ENCODE measurements at regions not wholly inside any gene's neighbourhood (a gene's known extent, or its start where the extent isn't known, plus 50 kb on each side); places are given as distances from the start of the nearest gene placed in this dataset.
A peak's percentile ranks its signal among the peaks of the same experiment; 100 is the strongest.

DNA sequence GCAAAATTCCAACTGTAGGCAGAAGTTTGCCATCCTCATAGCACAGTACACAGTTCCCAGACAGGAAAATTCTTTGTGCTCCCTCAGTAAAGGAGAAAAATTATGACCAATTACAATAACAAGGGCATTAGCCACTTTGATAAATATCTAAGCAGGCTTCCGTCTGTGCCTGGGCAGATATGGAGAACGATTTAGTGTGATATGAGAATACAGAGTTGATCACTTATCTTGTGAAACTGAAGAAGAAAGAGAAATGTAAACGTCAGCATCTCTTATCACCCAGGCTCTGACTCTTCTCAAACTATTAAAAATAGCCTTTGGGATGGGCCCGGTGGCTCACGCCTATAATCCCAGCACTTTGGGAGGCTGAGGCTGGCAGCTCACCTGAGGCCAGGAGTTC lies 54.5 kb upstream of the TIAM1 start:
- Histone ChIP-seq H3K79me2 (no peaks in the 10 kb centered on the region), H3K4me1 (ENCODE audit: insufficient read depth) (peaks cover 5% of the 10 kb centered on the region), H3K27me3 (no peaks in the 10 kb centered on the region), H4K20me1 (ENCODE audit: insufficient read depth, poor library complexity, severe bottlenecking) (no peaks in the 10 kb centered on the region), H3K27ac (no peak overlapping the region), H2AFZ (no peak overlapping the region), H3K4me2 (no peak overlapping the region), H3K9me2 (replicated peaks; ENCODE audit: insufficient read depth) (no peaks in the 10 kb centered on the region), H3K4me3 (no peak overlapping the region), H3K9me3 (ENCODE audit: low read depth) (no peaks in the 10 kb centered on the region), H3K36me3 (replicated peaks; ENCODE audit: insufficient read depth, low read depth) (no peaks in the 10 kb centered on the region)
- no peak for DNase-seq (ENCODE audit: low spot score)
- no peak for TF ChIP-seq EZH2 (IDR thresholded peaks at IDR 0.05; ENCODE audit: borderline replicate concordance)
- no peak for TF ChIP-seq EZH2phosphoT487 (IDR thresholded peaks at IDR 0.05; ENCODE audit: low read depth, severe bottlenecking, unreplicated experiment)
- TF ChIP-seq, protein P1, sequence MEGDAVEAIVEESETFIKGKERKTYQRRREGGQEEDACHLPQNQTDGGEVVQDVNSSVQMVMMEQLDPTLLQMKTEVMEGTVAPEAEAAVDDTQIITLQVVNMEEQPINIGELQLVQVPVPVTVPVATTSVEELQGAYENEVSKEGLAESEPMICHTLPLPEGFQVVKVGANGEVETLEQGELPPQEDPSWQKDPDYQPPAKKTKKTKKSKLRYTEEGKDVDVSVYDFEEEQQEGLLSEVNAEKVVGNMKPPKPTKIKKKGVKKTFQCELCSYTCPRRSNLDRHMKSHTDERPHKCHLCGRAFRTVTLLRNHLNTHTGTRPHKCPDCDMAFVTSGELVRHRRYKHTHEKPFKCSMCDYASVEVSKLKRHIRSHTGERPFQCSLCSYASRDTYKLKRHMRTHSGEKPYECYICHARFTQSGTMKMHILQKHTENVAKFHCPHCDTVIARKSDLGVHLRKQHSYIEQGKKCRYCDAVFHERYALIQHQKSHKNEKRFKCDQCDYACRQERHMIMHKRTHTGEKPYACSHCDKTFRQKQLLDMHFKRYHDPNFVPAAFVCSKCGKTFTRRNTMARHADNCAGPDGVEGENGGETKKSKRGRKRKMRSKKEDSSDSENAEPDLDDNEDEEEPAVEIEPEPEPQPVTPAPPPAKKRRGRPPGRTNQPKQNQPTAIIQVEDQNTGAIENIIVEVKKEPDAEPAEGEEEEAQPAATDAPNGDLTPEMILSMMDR (IDR thresholded peaks at IDR 0.05; ENCODE audit: poor library complexity), result no peak
- 57% methylated on average over 5 of the region's 5 CpGs for WGBS (ENCODE audit: low lambda C conversion rate, missing lambda C conversion rate)

DNA sequence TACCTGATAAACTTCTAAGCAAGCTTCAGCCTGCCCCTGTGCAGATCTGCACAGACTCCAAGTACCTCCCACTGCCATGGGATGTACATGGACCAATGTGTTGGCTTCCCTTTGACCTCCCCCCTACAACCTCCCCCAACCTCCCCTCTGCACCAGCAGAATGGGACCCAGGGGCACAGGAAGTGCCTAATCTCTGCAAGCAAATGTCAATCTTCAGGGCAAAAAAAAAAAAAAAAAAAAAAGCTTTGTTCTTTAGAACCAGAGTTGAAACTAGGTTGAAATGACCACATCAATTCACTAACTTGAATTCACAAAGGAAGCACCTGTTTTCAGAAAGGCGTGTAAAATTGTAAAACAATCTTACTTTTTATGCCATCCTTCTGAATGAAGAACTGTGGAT lies 53.9 kb upstream of the TIAM1 start:
- Histone ChIP-seq H3K9me2 (replicated peaks; ENCODE audit: insufficient read depth) (no peaks in the 10 kb centered on the region), H3K4me2 (peak overlapping the region; percentile 6), H3K4me1 (ENCODE audit: insufficient read depth) (peaks cover 9% of the 10 kb centered on the region), H2AFZ (no peak overlapping the region), H4K20me1 (ENCODE audit: insufficient read depth, poor library complexity, severe bottlenecking) (no peaks in the 10 kb centered on the region), H3K9me3 (ENCODE audit: low read depth) (no peaks in the 10 kb centered on the region), H3K27me3 (no peaks in the 10 kb centered on the region), H3K4me3 (no peak overlapping the region), H3K27ac (peak overlapping the region; percentile 21), H3K36me3 (replicated peaks; ENCODE audit: insufficient read depth, low read depth) (no peaks in the 10 kb centered on the region), H3K79me2 (no peaks in the 10 kb centered on the region)
- no peak for DNase-seq (ENCODE audit: low spot score)
- no peak for TF ChIP-seq EZH2phosphoT487 (IDR thresholded peaks at IDR 0.05; ENCODE audit: low read depth, severe bottlenecking, unreplicated experiment)
- 67% methylated on average over 1 of the region's 1 CpG for WGBS (ENCODE audit: low lambda C conversion rate, missing lambda C conversion rate)

DNA sequence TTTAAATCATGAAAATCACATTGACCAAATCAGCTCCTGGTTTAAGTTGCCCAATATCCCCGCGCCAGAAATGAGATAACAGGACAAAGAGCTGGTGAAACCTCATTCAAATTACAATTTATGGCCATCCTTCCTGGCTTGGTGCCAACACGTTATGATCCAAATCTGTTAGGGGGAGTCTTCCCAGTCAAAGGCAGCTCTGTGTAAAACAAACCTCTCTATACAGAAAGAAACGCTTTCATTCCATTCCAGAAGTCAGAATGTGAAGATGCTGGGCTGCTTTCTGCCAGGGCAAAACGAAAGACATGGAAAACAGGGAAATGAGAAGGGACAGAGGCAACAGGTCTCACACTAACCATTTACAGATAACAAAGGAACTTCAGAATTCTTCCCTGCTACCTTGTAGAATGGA lies 53.5 kb upstream of the TIAM1 start:
- H3K9me2 ChIP-seq (replicated peaks; ENCODE audit: insufficient read depth), result no peaks in the 10 kb centered on the region
- H3K4me1 ChIP-seq (ENCODE audit: insufficient read depth), result peaks cover 11% of the 10 kb centered on the region
- H3K4me3 ChIP-seq, result no peak overlapping the region
- no peaks in the 10 kb centered on the region for H3K9me3 ChIP-seq (ENCODE audit: low read depth)
- H2AFZ ChIP-seq, result no peak overlapping the region
- peak overlapping the region; percentile 6 for H3K4me2 ChIP-seq
- DNase-seq (ENCODE audit: low spot score), result peak; percentile 26
- WGBS (ENCODE audit: low lambda C conversion rate, missing lambda C conversion rate), result 38% methylated on average over 5 of the region's 5 CpGs
- no peaks in the 10 kb centered on the region for H3K27me3 ChIP-seq
- TF ChIP-seq EZH2phosphoT487 (IDR thresholded peaks at IDR 0.05; ENCODE audit: low read depth, severe bottlenecking, unreplicated experiment) (no peak), EZH2 (IDR thresholded peaks at IDR 0.05; ENCODE audit: borderline replicate concordance) (no peak)
- TF ChIP-seq, protein P1 (IDR thresholded peaks at IDR 0.05; ENCODE audit: poor library complexity), result no peak
- H3K27ac ChIP-seq, result peak overlapping the region; percentile 21
- no peaks in the 10 kb centered on the region for H3K79me2 ChIP-seq
- no peaks in the 10 kb centered on the region for H4K20me1 ChIP-seq (ENCODE audit: insufficient read depth, poor library complexity, severe bottlenecking)
- no peaks in the 10 kb centered on the region for H3K36me3 ChIP-seq (replicated peaks; ENCODE audit: insufficient read depth, low read depth)

DNA sequence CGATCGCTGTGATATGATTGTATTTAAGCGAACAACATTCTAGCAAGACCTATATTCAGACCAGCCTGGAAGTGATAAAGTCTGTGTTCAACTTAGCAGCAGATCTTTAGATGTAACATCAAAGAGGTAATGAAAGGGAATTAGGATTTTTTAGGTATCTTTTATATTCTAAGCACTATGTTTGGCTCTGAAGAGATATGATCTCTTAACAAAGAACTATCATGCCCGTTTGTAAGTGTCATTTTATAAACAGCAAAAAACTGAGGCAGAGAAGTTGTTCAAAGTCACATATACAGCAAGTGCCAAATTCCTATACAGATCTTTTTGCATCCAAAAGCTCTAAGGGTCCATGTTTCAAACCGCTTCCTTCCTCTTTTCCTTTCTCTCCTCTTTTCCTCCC lies 53.0 kb upstream of the TIAM1 start:
- no peak overlapping the region for H2AFZ ChIP-seq
- H3K9me3 ChIP-seq (ENCODE audit: low read depth), result no peaks in the 10 kb centered on the region
- peaks cover 11% of the 10 kb centered on the region for H3K4me1 ChIP-seq (ENCODE audit: insufficient read depth)
- 87% methylated on average over 5 of the region's 5 CpGs for WGBS (ENCODE audit: low lambda C conversion rate, missing lambda C conversion rate)
- H3K4me2 ChIP-seq, result no peak overlapping the region
- H4K20me1 ChIP-seq (ENCODE audit: insufficient read depth, poor library complexity, severe bottlenecking), result no peaks in the 10 kb centered on the region
- no peaks in the 10 kb centered on the region for H3K79me2 ChIP-seq
- TF ChIP-seq EZH2 (IDR thresholded peaks at IDR 0.05; ENCODE audit: borderline replicate concordance), result no peak
- TF ChIP-seq, protein P1 (IDR thresholded peaks at IDR 0.05; ENCODE audit: poor library complexity), result no peak
- no peak for TF ChIP-seq EZH2phosphoT487 (IDR thresholded peaks at IDR 0.05; ENCODE audit: low read depth, severe bottlenecking, unreplicated experiment)
- no peak overlapping the region for H3K4me3 ChIP-seq
- H3K9me2 ChIP-seq (replicated peaks; ENCODE audit: insufficient read depth), result no peaks in the 10 kb centered on the region
- no peaks in the 10 kb centered on the region for H3K27me3 ChIP-seq
- DNase-seq (ENCODE audit: low spot score), result no peak
- H3K36me3 ChIP-seq (replicated peaks; ENCODE audit: insufficient read depth, low read depth), result no peaks in the 10 kb centered on the region
- peak overlapping the region; percentile 21 for H3K27ac ChIP-seq

Measured in hepatocyte (in vitro differentiated cells).